ENCODE measurements at regions not wholly inside any gene's neighbourhood (a gene's known extent, or its start where the extent isn't known, plus 50 kb on each side); places are given as distances from the start of the nearest gene placed in this dataset.

GRCh38 chr14:71645656-71646055, 286.6 kb upstream of the RGS6 start:
- no peak overlapping the region for H3K9ac ChIP-seq (ENCODE audit: low read depth in 1 of 2, low read length in 2 of 2)
- H3K4me3 ChIP-seq (ENCODE audit: low read depth in 1 of 3, low read length in 3 of 3) = no peak overlapping the region
- no peaks in the 10 kb centered on the region for H3K4me1 ChIP-seq (ENCODE audit: control insufficient read depth in 4 of 4, insufficient read depth in 4 of 4, low read length in 3 of 4)
- H3K9me3 ChIP-seq (ENCODE audit: control insufficient read depth in 4 of 4, low read length in 3 of 4) = no peaks in the 10 kb centered on the region
- TF ChIP-seq CTCF (IDR thresholded peaks at IDR 0.05; ENCODE audit: low read depth, low read length, missing input control) (no peak), EGR1 (IDR thresholded peaks at IDR 0.05; ENCODE audit: low read depth in 2 of 2) (no peak)
- no peak for DNase-seq (ENCODE audit: low spot score)
- H3K36me3 ChIP-seq (ENCODE audit: control insufficient read depth in 4 of 4, insufficient read depth in 3 of 4, low read depth in 1 of 4, low read length in 3 of 4) = peaks cover 0 to 6% (median under 1%) of the 10 kb centered on the region in 4 donors
- no peak overlapping the region for H3K27ac ChIP-seq (ENCODE audit: low read depth in 1 of 2, low read length in 2 of 2)
- H3K27me3 ChIP-seq (ENCODE audit: control insufficient read depth in 4 of 4, insufficient read depth in 4 of 4, low read length in 3 of 4) = no peaks in the 10 kb centered on the region
- 96% methylated on average over 4 of the region's 4 CpGs for WGBS

- Histone ChIP-seq H3K27me3 (ENCODE audit: control insufficient read depth in 4 of 4, insufficient read depth in 4 of 4, low read length in 3 of 4) (no peaks in the 10 kb centered on the region), H3K27ac (ENCODE audit: low read depth in 1 of 2, low read length in 2 of 2) (no peak overlapping the region), H3K4me1 (ENCODE audit: control insufficient read depth in 4 of 4, insufficient read depth in 4 of 4, low read length in 3 of 4) (no peaks in the 10 kb centered on the region), H3K36me3 (ENCODE audit: control insufficient read depth in 4 of 4, insufficient read depth in 3 of 4, low read depth in 1 of 4, low read length in 3 of 4) (peaks cover 0 to 10% (median 1%) of the 10 kb centered on the region in 4 donors), H3K9me3 (ENCODE audit: control insufficient read depth in 4 of 4, low read length in 3 of 4) (peaks cover 0 to 2% (median 0%) of the 10 kb centered on the region in 4 donors), H3K4me3 (ENCODE audit: low read depth in 1 of 3, low read length in 3 of 3) (no peak overlapping the region), H3K9ac (ENCODE audit: low read depth in 1 of 2, low read length in 2 of 2) (no peak overlapping the region)
- 89% methylated on average over 1 of the region's 1 CpG for WGBS
- no peak for TF ChIP-seq REST (IDR thresholded peaks at IDR 0.05)
- no peak for TF ChIP-seq GABPA (IDR thresholded peaks at IDR 0.05 in 1 of 2, conservative IDR thresholded peaks at IDR 0.05 in 1 of 2)
- no peak for TF ChIP-seq TAF1 (conservative IDR thresholded peaks at IDR 0.05)
- no peak for TF ChIP-seq ATF3 (IDR thresholded peaks at IDR 0.05)
- no peak for TF ChIP-seq YY1 (IDR thresholded peaks at IDR 0.05)
- no peak for TF ChIP-seq JUND (IDR thresholded peaks at IDR 0.05)
- TF ChIP-seq EGR1 (IDR thresholded peaks at IDR 0.05; ENCODE audit: low read depth in 2 of 2) = no peak
- no peak for TF ChIP-seq NR2F2 (IDR thresholded peaks at IDR 0.05)
- TF ChIP-seq SP1 (IDR thresholded peaks at IDR 0.05) = no peak
- no peak for TF ChIP-seq HNF4G (IDR thresholded peaks at IDR 0.05)
- no peak for TF ChIP-seq HNF4A (conservative IDR thresholded peaks at IDR 0.05)
- TF ChIP-seq FOXA1 (IDR thresholded peaks at IDR 0.05) = no peak
- no peak for DNase-seq (ENCODE audit: low spot score)
Observed at GRCh38 chr14:71646518-71646917, 285.7 kb upstream of the RGS6 start.
